ENCODE measurements at regions not wholly inside any gene's neighbourhood (a gene's known extent, or its start where the extent isn't known, plus 50 kb on each side); places are given as distances from the start of the nearest gene placed in this dataset.
A peak's percentile ranks its signal among the peaks of the same experiment; 100 is the strongest.

GRCh38 chr7:26443006-26443405, 151.3 kb downstream of the SNX10 start:
- Histone ChIP-seq H2BK5ac (ENCODE audit: low read depth, low read length, poor library complexity) (no peak overlapping the region), H2BK12ac (ENCODE audit: low read length) (no peak overlapping the region), H3K14ac (ENCODE audit: low read length) (no peak overlapping the region), H3K4ac (ENCODE audit: low read depth, low read length) (no peak overlapping the region), H4K12ac (ENCODE audit: low read depth, low read length) (no peak overlapping the region), H3K4me2 (ENCODE audit: low read length) (no peak overlapping the region), H3K9ac (ENCODE audit: low read length) (no peak overlapping the region), H3K27ac (ENCODE audit: low read depth, low read length) (no peak overlapping the region), H3K18ac (ENCODE audit: low read length) (no peak overlapping the region), H3K23ac (ENCODE audit: low read length) (no peak overlapping the region), H2BK120ac (ENCODE audit: insufficient read depth, low read length, poor library complexity) (no peak overlapping the region), H3K27me3 (ENCODE audit: insufficient read depth, low read length) (no peaks in the 10 kb centered on the region), H3K4me3 (ENCODE audit: low read depth, low read length) (no peak overlapping the region), H4K91ac (ENCODE audit: low read depth, low read length) (no peak overlapping the region), H3K79me2 (ENCODE audit: control insufficient read depth, insufficient read depth, low read length, poor library complexity) (no peaks in the 10 kb centered on the region), H2AFZ (ENCODE audit: insufficient read depth, low read length, poor library complexity) (no peak overlapping the region), H3K4me1 (ENCODE audit: control insufficient read depth in 1 of 2, insufficient read depth in 2 of 2, low read length in 2 of 2) (peaks cover 0 to 2% of the 10 kb centered on the region in 2 experiments), H3K79me1 (ENCODE audit: low read length) (no peaks in the 10 kb centered on the region), H4K8ac (ENCODE audit: low read depth, low read length) (no peak overlapping the region), H3K36me3 (ENCODE audit: control insufficient read depth in 1 of 2, insufficient read depth in 2 of 2, low read length in 2 of 2) (no peaks in the 10 kb centered on the region), H2AK5ac (ENCODE audit: low read length) (no peak overlapping the region), H3K9me3 (ENCODE audit: insufficient read depth, low read depth, low read length) (no peaks in the 10 kb centered on the region)
- no CpG with 5 or more reads among the region's 4 CpGs for WGBS (ENCODE audit: extremely low coverage, insufficient coverage, insufficient read length)
- DNase-seq = no peak

DNA sequence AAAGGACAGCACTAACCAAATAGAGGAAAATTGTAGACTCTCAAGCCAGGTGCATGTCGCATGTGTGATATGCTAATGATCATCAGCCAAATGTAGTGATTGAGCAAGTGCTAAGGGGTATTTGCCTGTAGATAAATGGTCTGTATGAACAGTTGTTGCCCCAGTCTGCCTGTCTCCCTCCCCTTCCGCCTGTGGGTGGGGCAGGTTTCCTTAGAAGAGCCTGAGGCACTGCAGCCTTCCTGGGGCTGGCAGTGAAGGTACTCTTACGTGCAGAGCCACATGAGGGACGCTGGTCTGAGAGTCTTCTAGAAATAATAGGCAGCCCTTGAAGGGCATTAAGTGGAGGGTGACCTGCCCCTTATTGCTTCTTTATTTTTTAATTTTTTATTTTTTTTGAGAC, 152.1 kb downstream of the SNX10 start:
- Histone ChIP-seq H3K23ac (ENCODE audit: low read length) (no peak overlapping the region), H3K4me3 (ENCODE audit: low read depth, low read length) (no peak overlapping the region), H3K79me2 (ENCODE audit: control insufficient read depth, insufficient read depth, low read length, poor library complexity) (no peaks in the 10 kb centered on the region), H2AFZ (ENCODE audit: insufficient read depth, low read length, poor library complexity) (no peak overlapping the region), H2BK5ac (ENCODE audit: low read depth, low read length, poor library complexity) (no peak overlapping the region), H2AK5ac (ENCODE audit: low read length) (no peak overlapping the region), H4K91ac (ENCODE audit: low read depth, low read length) (no peak overlapping the region), H2BK12ac (ENCODE audit: low read length) (no peak overlapping the region), H3K4ac (ENCODE audit: low read depth, low read length) (no peak overlapping the region), H3K18ac (ENCODE audit: low read length) (no peak overlapping the region), H3K9ac (ENCODE audit: low read length) (no peak overlapping the region), H3K27me3 (ENCODE audit: insufficient read depth, low read length) (no peaks in the 10 kb centered on the region), H3K27ac (ENCODE audit: low read depth, low read length) (no peak overlapping the region), H3K4me2 (ENCODE audit: low read length) (no peak overlapping the region), H4K8ac (ENCODE audit: low read depth, low read length) (no peak overlapping the region), H3K14ac (ENCODE audit: low read length) (no peak overlapping the region), H3K9me3 (ENCODE audit: insufficient read depth, low read depth, low read length) (no peaks in the 10 kb centered on the region), H2BK120ac (ENCODE audit: insufficient read depth, low read length, poor library complexity) (no peak overlapping the region), H3K36me3 (ENCODE audit: control insufficient read depth in 1 of 2, insufficient read depth in 2 of 2, low read length in 2 of 2) (no peaks in the 10 kb centered on the region), H3K4me1 (ENCODE audit: control insufficient read depth in 1 of 2, insufficient read depth in 2 of 2, low read length in 2 of 2) (peaks cover 0 to 2% of the 10 kb centered on the region in 2 experiments), H4K12ac (ENCODE audit: low read depth, low read length) (no peak overlapping the region), H3K79me1 (ENCODE audit: low read length) (no peaks in the 10 kb centered on the region)
- WGBS (ENCODE audit: extremely low coverage, insufficient coverage, insufficient read length) = no CpG with 5 or more reads among the region's 4 CpGs
- DNase-seq = no peak

- H3K18ac ChIP-seq (ENCODE audit: low read length) = no peak overlapping the region
- H3K4me2 ChIP-seq (ENCODE audit: low read length) = no peak overlapping the region
- H3K9ac ChIP-seq (ENCODE audit: low read length) = no peak overlapping the region
- DNase-seq = no peak
- H3K79me1 ChIP-seq (ENCODE audit: low read length) = no peaks in the 10 kb centered on the region
- H3K36me3 ChIP-seq (ENCODE audit: control insufficient read depth in 1 of 2, insufficient read depth in 2 of 2, low read length in 2 of 2) = no peaks in the 10 kb centered on the region
- no peaks in the 10 kb centered on the region for H3K27me3 ChIP-seq (ENCODE audit: insufficient read depth, low read length)
- H2BK5ac ChIP-seq (ENCODE audit: low read depth, low read length, poor library complexity) = no peak overlapping the region
- no peak overlapping the region for H3K23ac ChIP-seq (ENCODE audit: low read length)
- H3K4ac ChIP-seq (ENCODE audit: low read depth, low read length) = no peak overlapping the region
- H2BK120ac ChIP-seq (ENCODE audit: insufficient read depth, low read length, poor library complexity) = peak overlapping the region; percentile 19
- no peak overlapping the region for H3K27ac ChIP-seq (ENCODE audit: low read depth, low read length)
- H2AK5ac ChIP-seq (ENCODE audit: low read length) = no peak overlapping the region
- no peak overlapping the region for H2AFZ ChIP-seq (ENCODE audit: insufficient read depth, low read length, poor library complexity)
- H4K91ac ChIP-seq (ENCODE audit: low read depth, low read length) = no peak overlapping the region
- H3K4me1 ChIP-seq (ENCODE audit: control insufficient read depth in 1 of 2, insufficient read depth in 2 of 2, low read length in 2 of 2) = peaks cover 3 to 7% of the 10 kb centered on the region in 2 experiments
- H2BK12ac ChIP-seq (ENCODE audit: low read length) = peak overlapping the region; percentile 20
- WGBS (ENCODE audit: extremely low coverage, insufficient coverage, insufficient read length) = no CpG with 5 or more reads among the region's 2 CpGs
- H3K14ac ChIP-seq (ENCODE audit: low read length) = no peak overlapping the region
- H4K12ac ChIP-seq (ENCODE audit: low read depth, low read length) = no peak overlapping the region
- no peaks in the 10 kb centered on the region for H3K79me2 ChIP-seq (ENCODE audit: control insufficient read depth, insufficient read depth, low read length, poor library complexity)
- no peak overlapping the region for H4K8ac ChIP-seq (ENCODE audit: low read depth, low read length)
- no peaks in the 10 kb centered on the region for H3K9me3 ChIP-seq (ENCODE audit: insufficient read depth, low read depth, low read length)
- no peak overlapping the region for H3K4me3 ChIP-seq (ENCODE audit: low read depth, low read length)
Measured at GRCh38 chr7:26444555-26444954, 152.9 kb downstream of the SNX10 start.

GRCh38 chr7:26447116-26447515, 155.5 kb downstream of the SNX10 start:
- WGBS (ENCODE audit: extremely low coverage, insufficient coverage, insufficient read length) = no CpG with 5 or more reads among the region's 1 CpG
- Histone ChIP-seq H3K4ac (ENCODE audit: low read depth, low read length) (no peak overlapping the region), H3K23ac (ENCODE audit: low read length) (no peak overlapping the region), H2AFZ (ENCODE audit: insufficient read depth, low read length, poor library complexity) (no peak overlapping the region), H3K4me1 (ENCODE audit: control insufficient read depth in 1 of 2, insufficient read depth in 2 of 2, low read length in 2 of 2) (peaks cover 4 to 10% of the 10 kb centered on the region in 2 experiments), H3K14ac (ENCODE audit: low read length) (no peak overlapping the region), H3K4me2 (ENCODE audit: low read length) (no peak overlapping the region), H2BK12ac (ENCODE audit: low read length) (no peak overlapping the region), H3K9me3 (ENCODE audit: insufficient read depth, low read depth, low read length) (no peaks in the 10 kb centered on the region), H3K79me1 (ENCODE audit: low read length) (no peaks in the 10 kb centered on the region), H2BK120ac (ENCODE audit: insufficient read depth, low read length, poor library complexity) (no peak overlapping the region), H3K27ac (ENCODE audit: low read depth, low read length) (no peak overlapping the region), H4K12ac (ENCODE audit: low read depth, low read length) (no peak overlapping the region), H3K9ac (ENCODE audit: low read length) (no peak overlapping the region), H2AK5ac (ENCODE audit: low read length) (no peak overlapping the region), H3K36me3 (ENCODE audit: control insufficient read depth in 1 of 2, insufficient read depth in 2 of 2, low read length in 2 of 2) (no peaks in the 10 kb centered on the region), H2BK5ac (ENCODE audit: low read depth, low read length, poor library complexity) (no peak overlapping the region), H3K79me2 (ENCODE audit: control insufficient read depth, insufficient read depth, low read length, poor library complexity) (no peaks in the 10 kb centered on the region), H4K91ac (ENCODE audit: low read depth, low read length) (no peak overlapping the region), H3K18ac (ENCODE audit: low read length) (no peak overlapping the region), H3K4me3 (ENCODE audit: low read depth, low read length) (no peak overlapping the region), H4K8ac (ENCODE audit: low read depth, low read length) (no peak overlapping the region), H3K27me3 (ENCODE audit: insufficient read depth, low read length) (no peaks in the 10 kb centered on the region)
- DNase-seq = no peak

Measured in trophoblast cell (in vitro differentiated cells and primary cell).